Neuronal stem cell (in vitro differentiated cells): ENCODE measurements at regions not wholly inside any gene's neighbourhood (a gene's known extent, or its start where the extent isn't known, plus 50 kb on each side); places are given as distances from the start of the nearest gene placed in this dataset.
A peak's percentile ranks its signal among the peaks of the same experiment; 100 is the strongest.

Source experiments
- DNase-seq: peaks from one replicate; pipeline ENCODE4 v3.0.0-alpha.2; 2013; ENCODE audit warnings: low spot score
- H2AFZ ChIP-seq: one replicate; pipeline ENCODE4 v1.6.1; 2013; ENCODE audit warnings: mild to moderate bottlenecking, low read length, inconsistent platforms
- H2AK5ac ChIP-seq: 2 replicates; pipeline ENCODE4 v1.6.1; 2013; ENCODE audit warnings: low read depth, mild to moderate bottlenecking, inconsistent platforms, low read length, moderate library complexity, mixed read lengths
- H2BK120ac ChIP-seq: 2 replicates; pipeline ENCODE4 v1.6.1; 2013; ENCODE audit warnings: low read depth, mild to moderate bottlenecking, inconsistent platforms, low read length, moderate library complexity, mixed read lengths
- H2BK12ac ChIP-seq: one replicate; pipeline ENCODE4 v1.6.1; 2013; ENCODE audit warnings: low read length, inconsistent platforms
- H2BK15ac ChIP-seq: 2 replicates; pipeline ENCODE4 v1.6.1; 2013; ENCODE audit warnings: mild to moderate bottlenecking, low read length, inconsistent platforms, mixed read lengths
- H2BK5ac ChIP-seq: one replicate; pipeline ENCODE4 v1.6.1; 2013; ENCODE audit warnings: inconsistent platforms, mild to moderate bottlenecking, low read length, moderate library complexity
- H3K14ac ChIP-seq: one replicate; pipeline ENCODE4 v1.6.1; 2013; ENCODE audit warnings: low read length, inconsistent platforms
- H3K18ac ChIP-seq: 2 replicates; pipeline ENCODE4 v1.6.1; 2013; ENCODE audit warnings: low read length, inconsistent platforms
- H3K23ac ChIP-seq: 2 replicates; pipeline ENCODE4 v1.6.1; 2013; ENCODE audit warnings: low read depth, mild to moderate bottlenecking, mixed read lengths, low read length, inconsistent platforms; ENCODE audit not compliant: poor library complexity
- H3K27ac ChIP-seq: replicated peaks from 3 replicates; pipeline ENCODE4 v1.5.1; 2013; ENCODE audit warnings: low read length, inconsistent platforms
- H3K27me3 ChIP-seq, 3 experiments: 2 replicates each; pipeline ENCODE4 v1.6.1; 2013; ENCODE audit warnings: low read length in 3 of 3, mild to moderate bottlenecking in 2 of 3, inconsistent platforms in 1 of 3, low read depth in 1 of 3, mixed read lengths in 1 of 3, moderate library complexity in 1 of 3; ENCODE audit not compliant: control insufficient read depth in 3 of 3, insufficient read depth in 3 of 3
- H3K36me3 ChIP-seq, 2 donors: replicated peaks in 1 of 2; 2 replicates each; pipeline ENCODE4 v1.6.1; 2013; ENCODE audit warnings: low read length in 2 of 2; ENCODE audit not compliant: control insufficient read depth in 2 of 2, insufficient read depth in 2 of 2
- H3K4ac ChIP-seq: 2 replicates; pipeline ENCODE4 v1.6.1; 2013; ENCODE audit warnings: inconsistent platforms, mild to moderate bottlenecking, low read length, moderate library complexity
- H3K4me1 ChIP-seq, 2 donors: 1 replicate in 1 of 2; 2 replicates in 1 of 2; pipeline ENCODE4 v1.6.1; 2013; ENCODE audit warnings: low read length in 2 of 2, low read depth in 1 of 2; ENCODE audit not compliant: control insufficient read depth in 2 of 2, insufficient read depth in 1 of 2
- H3K4me2 ChIP-seq: one replicate; pipeline ENCODE4 v1.6.1; 2013; ENCODE audit warnings: mild to moderate bottlenecking, low read length, inconsistent platforms; ENCODE audit not compliant: insufficient read depth, poor library complexity, severe bottlenecking
- H3K4me3 ChIP-seq, 2 donors: 2 replicates each; pipeline ENCODE4 v1.5.1; 2013; ENCODE audit warnings: low read length in 2 of 2, mild to moderate bottlenecking in 2 of 2, inconsistent platforms in 1 of 2, moderate library complexity in 1 of 2
- H3K79me1 ChIP-seq: one replicate; pipeline ENCODE4 v1.6.1; 2013; ENCODE audit warnings: low read depth, mild to moderate bottlenecking, inconsistent platforms, low read length, moderate library complexity
- H3K9ac ChIP-seq: one replicate; pipeline ENCODE4 v1.6.1; 2013; ENCODE audit warnings: mild to moderate bottlenecking, low read depth, low read length, inconsistent platforms; ENCODE audit not compliant: poor library complexity
- H3K9me3 ChIP-seq, 2 donors: replicated peaks in 1 of 2; 2 replicates each; pipeline versions ENCODE3 to v1.6.1; 2013; ENCODE audit warnings: low read length in 2 of 2, mild to moderate bottlenecking in 2 of 2, inconsistent platforms in 1 of 2, low read depth in 1 of 2, mixed read lengths in 1 of 2, moderate library complexity in 1 of 2; ENCODE audit not compliant: control insufficient read depth in 2 of 2, insufficient read depth in 1 of 2
- H4K8ac ChIP-seq: one replicate; pipeline ENCODE4 v1.6.1; 2013; ENCODE audit warnings: low read depth, mild to moderate bottlenecking, inconsistent platforms, low read length, moderate library complexity
- H4K91ac ChIP-seq: one replicate; pipeline ENCODE4 v1.6.1; 2013; ENCODE audit warnings: low read length, low read depth, mild to moderate bottlenecking, inconsistent platforms; ENCODE audit not compliant: poor library complexity
- WGBS, 2 donors: extraction: QIAGEN DNeasy Blood & Tissue Kit; methylation state at CpG; one replicate each; pipeline ENCODE4 v1.1.7; 2013; ENCODE audit warnings: missing lambda C conversion rate in 2 of 2, mixed read lengths in 1 of 2; ENCODE audit not compliant: insufficient read length in 2 of 2, insufficient replicate concordance in 1 of 2; ENCODE audit errors: extremely low coverage in 2 of 2; 5-methylcytosine and 5-hydroxymethylcytosine counted together

DNA sequence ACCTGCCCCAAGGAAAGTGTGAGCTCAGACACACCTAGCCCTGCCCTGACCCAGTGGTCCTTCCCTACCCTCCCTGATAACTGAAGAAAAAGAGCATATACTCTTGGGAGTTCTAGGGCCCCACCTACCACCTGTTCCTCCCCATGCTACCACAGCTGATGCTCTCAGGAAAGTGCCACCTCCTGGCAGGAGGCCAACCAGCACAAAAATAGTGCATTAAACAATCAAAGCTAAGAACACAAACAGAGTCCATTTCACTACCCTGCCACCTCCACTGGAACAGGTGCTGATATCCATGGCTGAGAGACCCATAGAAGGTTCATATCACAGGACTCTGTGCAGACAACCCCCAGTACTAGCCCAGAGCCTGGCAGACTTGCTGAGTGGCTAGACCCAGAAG, 288.6 kb upstream of the PHF14 start:
- no peak overlapping the region for H3K4me2 ChIP-seq
- H3K14ac ChIP-seq: no peak overlapping the region
- peak overlapping the region; percentile 53 for H3K18ac ChIP-seq
- H3K4me1 ChIP-seq: no peaks in the 10 kb centered on the region
- H3K79me1 ChIP-seq: no peaks in the 10 kb centered on the region
- no peak overlapping the region for H2AK5ac ChIP-seq
- DNase-seq: no peak
- no peak overlapping the region for H4K91ac ChIP-seq
- no peak overlapping the region for H2BK15ac ChIP-seq
- no peak overlapping the region for H3K27ac ChIP-seq
- H3K4me3 ChIP-seq: no peak overlapping the region
- H3K23ac ChIP-seq: no peak overlapping the region
- no peak overlapping the region for H2BK5ac ChIP-seq
- H2AFZ ChIP-seq: no peak overlapping the region
- no peaks in the 10 kb centered on the region for H3K36me3 ChIP-seq
- no peak overlapping the region for H3K4ac ChIP-seq
- no peaks in the 10 kb centered on the region for H3K27me3 ChIP-seq
- no peak overlapping the region for H3K9ac ChIP-seq
- H2BK12ac ChIP-seq: no peak overlapping the region
- H2BK120ac ChIP-seq: no peak overlapping the region
- H3K9me3 ChIP-seq: peaks cover 0 to 2% of the 10 kb centered on the region in 2 donors
- H4K8ac ChIP-seq: no peak overlapping the region

DNA sequence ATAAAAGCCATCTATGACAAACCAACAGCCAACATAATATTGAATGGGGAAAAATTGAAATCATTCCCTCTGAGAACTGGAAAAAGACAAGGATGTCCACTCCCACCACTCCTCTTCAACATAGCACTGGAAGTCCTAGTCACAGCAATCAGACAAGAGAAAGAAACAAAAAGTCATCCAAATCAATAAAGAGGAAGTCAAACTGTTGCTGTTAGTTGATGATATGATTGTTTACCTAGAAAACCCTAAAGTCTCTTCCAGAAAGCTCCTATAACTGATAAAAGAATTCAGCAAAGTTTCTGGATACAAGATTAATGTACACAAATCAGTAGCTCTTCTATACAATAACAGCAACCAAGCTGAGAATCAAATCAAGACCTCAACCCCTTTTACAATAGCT, 285.1 kb upstream of the PHF14 start:
- H3K9me3 ChIP-seq: peaks cover 0 to 2% of the 10 kb centered on the region in 2 donors
- no peak overlapping the region for H3K27ac ChIP-seq
- no peak overlapping the region for H2AK5ac ChIP-seq
- H3K4ac ChIP-seq: no peak overlapping the region
- DNase-seq: no peak
- no peak overlapping the region for H2AFZ ChIP-seq
- no peak overlapping the region for H2BK15ac ChIP-seq
- no peak overlapping the region for H3K23ac ChIP-seq
- H3K14ac ChIP-seq: no peak overlapping the region
- H2BK5ac ChIP-seq: no peak overlapping the region
- no peak overlapping the region for H3K4me3 ChIP-seq
- H4K8ac ChIP-seq: no peak overlapping the region
- H3K9ac ChIP-seq: no peak overlapping the region
- no peak overlapping the region for H2BK120ac ChIP-seq
- no peak overlapping the region for H3K4me2 ChIP-seq
- no peak overlapping the region for H2BK12ac ChIP-seq
- H3K4me1 ChIP-seq: no peaks in the 10 kb centered on the region
- no peaks in the 10 kb centered on the region for H3K79me1 ChIP-seq
- H3K18ac ChIP-seq: no peak overlapping the region
- H3K36me3 ChIP-seq: no peaks in the 10 kb centered on the region
- no peaks in the 10 kb centered on the region for H3K27me3 ChIP-seq
- no peak overlapping the region for H4K91ac ChIP-seq

DNA sequence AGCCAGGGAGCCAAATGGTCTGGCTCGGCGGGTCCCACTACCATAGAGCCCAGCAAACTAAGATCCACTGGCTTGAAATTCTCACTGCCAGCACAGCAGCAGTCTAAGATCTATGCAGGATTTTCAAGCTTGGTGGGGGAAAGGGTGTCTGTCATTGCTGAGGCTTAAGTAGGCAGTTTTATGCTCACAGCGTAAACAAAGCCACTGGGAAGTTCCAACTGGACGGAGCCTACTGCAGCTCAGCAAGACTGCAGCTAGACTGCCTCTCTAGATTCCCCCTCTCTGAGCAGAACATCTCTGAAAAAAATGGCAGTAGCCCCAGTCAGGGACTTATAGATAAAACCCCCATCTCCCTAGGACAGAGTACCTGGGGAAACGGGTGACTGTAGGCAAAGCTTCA, 277.6 kb upstream of the PHF14 start:
- WGBS, 2 donors: no CpG with 5 or more reads among the region's 5 CpGs
- H4K91ac ChIP-seq: no peak overlapping the region
- H3K36me3 ChIP-seq: no peaks in the 10 kb centered on the region
- peaks cover 0 to 2% of the 10 kb centered on the region in 2 donors for H3K4me1 ChIP-seq
- no peak overlapping the region for H3K4ac ChIP-seq
- no peak overlapping the region for H2BK15ac ChIP-seq
- H3K23ac ChIP-seq: no peak overlapping the region
- no peak for DNase-seq
- H3K79me1 ChIP-seq: no peaks in the 10 kb centered on the region
- H3K4me2 ChIP-seq: no peak overlapping the region
- no peak overlapping the region for H2AK5ac ChIP-seq
- H3K9ac ChIP-seq: no peak overlapping the region
- H3K9me3 ChIP-seq: no peaks in the 10 kb centered on the region
- no peak overlapping the region for H4K8ac ChIP-seq
- no peak overlapping the region for H2BK12ac ChIP-seq
- H3K4me3 ChIP-seq: no peak overlapping the region
- no peak overlapping the region for H3K18ac ChIP-seq
- no peak overlapping the region for H3K27ac ChIP-seq
- H2BK120ac ChIP-seq: no peak overlapping the region
- no peak overlapping the region for H2BK5ac ChIP-seq
- H2AFZ ChIP-seq: peak overlapping the region; percentile 69
- no peaks in the 10 kb centered on the region for H3K27me3 ChIP-seq
- no peak overlapping the region for H3K14ac ChIP-seq

GRCh38 chr7:10703059-10703458, 270.6 kb upstream of the PHF14 start:
- Histone ChIP-seq H3K4me2 (no peak overlapping the region), H3K27me3 (no peaks in the 10 kb centered on the region), H2BK12ac (no peak overlapping the region), H3K4me1 (no peaks in the 10 kb centered on the region), H3K9ac (no peak overlapping the region), H2BK15ac (no peak overlapping the region), H3K18ac (no peak overlapping the region), H3K36me3 (no peaks in the 10 kb centered on the region), H3K9me3 (no peaks in the 10 kb centered on the region), H2AFZ (no peak overlapping the region), H3K4ac (no peak overlapping the region), H4K8ac (no peak overlapping the region), H3K79me1 (no peaks in the 10 kb centered on the region), H3K14ac (no peak overlapping the region), H3K23ac (no peak overlapping the region), H2AK5ac (no peak overlapping the region), H3K27ac (no peak overlapping the region), H2BK120ac (no peak overlapping the region), H2BK5ac (no peak overlapping the region), H4K91ac (no peak overlapping the region), H3K4me3 (no peak overlapping the region)
- DNase-seq: no peak
- no CpG with 5 or more reads among the region's 3 CpGs for WGBS, 2 donors
